K562 (cell line): ENCODE measurements at regions not wholly inside any gene's neighbourhood (a gene's known extent, or its start where the extent isn't known, plus 50 kb on each side); places are given as distances from the start of the nearest gene placed in this dataset.

Source experiments
- ATAC-seq: fragments of 200-7000 bp; cut with Tn5 transposase; 3 replicates; pipeline ENCODE4 v1.9.1; 2020; ENCODE audit warnings: moderate library complexity
- BruUV-seq: library from RNA; stranded (reverse); fragments of 400-500 nt; replicated peaks from 2 replicates; lab custom pipeline; 2021; lab: Mats Ljungman, UMichigan
- CTCF ChIA-PET: fragments of 300-600 bp; formaldehyde crosslinking; extraction: SDS; loops from one replicate; lab custom pipeline; 2021; ENCODE audit warnings: low intra/inter-chr PET ratio; lab: Yijun Ruan, JAX
- POLR2A ChIA-PET: fragments of 300-600, 350-650 bp; sonication (Branson Sonifier 250); formaldehyde crosslinking; extraction: SDS; loops from one replicate; lab custom pipeline; 2021; ENCODE audit warnings: antibody characterized with exemption, inconsistent platforms; lab: Yijun Ruan, JAX
- DNase-seq, 4 experiments: peaks; one replicate each; pipeline versions ENCODE4 v3.0.0 to v3.0.0-alpha.2; 2011 to 2018; ENCODE audit warnings: low spot score in 3 of 4, mixed read lengths in 3 of 4; ENCODE audit errors: extremely low read depth in 1 of 4
- FAIRE-seq: peaks from 2 replicates; lab custom pipeline; 2011; peaks lifted over from hg19 to GRCh38; lab: Jason Lieb, UNC
- H2AFZ ChIP-seq: 2 replicates; pipeline ENCODE4 v1.6.0; 2011; ENCODE audit warnings: low read depth, low read length, control low read depth, inconsistent platforms
- H3K27ac ChIP-seq: fragments of 200-600 bp; 3 replicates; pipeline ENCODE4 v1.8.0; 2011; ENCODE audit warnings: low read depth, mild to moderate bottlenecking, control low read depth, inconsistent platforms, low read length, moderate library complexity, mixed read lengths; ENCODE audit errors: extremely low read depth
- H3K27me3 ChIP-seq, 2 experiments: fragments of 300-600 bp in 1 of 2; 2 replicates in 1 of 2; 3 replicates in 1 of 2; pipeline versions ENCODE4 v1.6.0 to v1.8.0; 2011; ENCODE audit warnings: inconsistent platforms in 2 of 2, low read length in 2 of 2, mild to moderate bottlenecking in 1 of 2, mixed read lengths in 1 of 2, moderate library complexity in 1 of 2; ENCODE audit not compliant: control insufficient read depth in 2 of 2, insufficient read depth in 2 of 2
- H3K36me3 ChIP-seq: fragments of 300-600 bp; 3 replicates; pipeline ENCODE4 v1.8.0; 2011; ENCODE audit warnings: mild to moderate bottlenecking, low read length, inconsistent platforms; ENCODE audit not compliant: control insufficient read depth, insufficient read depth
- H3K4me1 ChIP-seq, 2 experiments: fragments of 200-600 bp in 1 of 2; replicated peaks in 1 of 2; 2 replicates in 1 of 2; 3 replicates in 1 of 2; pipeline versions ENCODE4 v1.5.1 to v1.8.0; 2011; ENCODE audit warnings: inconsistent platforms in 2 of 2, low read length in 2 of 2, mild to moderate bottlenecking in 1 of 2, mixed read lengths in 1 of 2, moderate library complexity in 1 of 2; ENCODE audit not compliant: control insufficient read depth in 2 of 2, insufficient read depth in 2 of 2
- H3K4me2 ChIP-seq: 2 replicates; pipeline ENCODE4 v1.6.1; 2011; ENCODE audit warnings: low read length, control low read depth, inconsistent platforms, mixed read lengths; ENCODE audit not compliant: insufficient read depth
- H3K4me3 ChIP-seq: fragments of 200-600 bp; sonication (generic), shearing (Covaris generic); 2 replicates; pipeline ENCODE4 v1.5.1; 2016; ENCODE audit warnings: control low read depth, inconsistent platforms
- H3K79me2 ChIP-seq: fragments of 200-600 bp; 3 replicates; pipeline ENCODE4 v1.8.0; 2011; ENCODE audit warnings: low read length, inconsistent platforms; ENCODE audit not compliant: control insufficient read depth, insufficient read depth
- H3K9ac ChIP-seq, 2 experiments: 2 replicates each; pipeline versions ENCODE4 v1.6.0 to v1.6.1; 2011; ENCODE audit warnings: low read depth in 2 of 2, low read length in 2 of 2, control low read depth in 1 of 2, inconsistent platforms in 1 of 2, mild to moderate bottlenecking in 1 of 2, mixed read lengths in 1 of 2; ENCODE audit not compliant: insufficient read depth in 1 of 2
- H3K9me1 ChIP-seq: one replicate; pipeline ENCODE4 v1.6.0; 2011; ENCODE audit warnings: inconsistent platforms, mild to moderate bottlenecking, low read length, moderate library complexity; ENCODE audit not compliant: control insufficient read depth, insufficient read depth
- H3K9me3 ChIP-seq: replicated peaks from 2 replicates; pipeline ENCODE4 v1.5.1; 2011; ENCODE audit warnings: low read depth, low read length, inconsistent platforms; ENCODE audit not compliant: control insufficient read depth, insufficient read depth
- H4K20me1 ChIP-seq: replicated peaks from 2 replicates; pipeline ENCODE4 v1.6.1; 2011; ENCODE audit warnings: low read length, inconsistent platforms, mixed read lengths; ENCODE audit not compliant: control insufficient read depth, insufficient read depth
- CEBPG ChIP-seq, 3 experiments: fragments of 200-800 bp in 1 of 3; sonication (Bioruptor generic) in 1 of 3; sonication (generic) in 1 of 3; formaldehyde crosslinking in 1 of 3; IDR thresholded peaks in 2 of 3; conservative IDR thresholded peaks in 1 of 3; 2 replicates each; pipeline versions ENCODE4 v1.6.1 to v1.8.0; 2016 to 2022; ENCODE audit warnings: missing compliant biosample characterization in 2 of 3, missing genetic modification characterization in 2 of 3, mild to moderate bottlenecking in 1 of 3, missing genetic modification reagents in 1 of 3
- ELF1 ChIP-seq: fragments of 200-800 bp; sonication (Bioruptor generic); IDR thresholded peaks from 2 replicates; pipeline ENCODE4 v1.6.1; 2016; ENCODE audit warnings: missing genetic modification characterization, missing compliant biosample characterization
- ID3 ChIP-seq, 2 experiments: fragments of 250-450 bp in 1 of 2; fragments of 450-650 bp in 1 of 2; sonication (Bioruptor Pico) in 1 of 2; IDR thresholded peaks; 2 replicates each; pipeline versions ENCODE4 v1.6.1 to v1.8.0; 2016 to 2021; ENCODE audit warnings: mild to moderate bottlenecking in 2 of 2, moderate library complexity in 2 of 2, missing compliant biosample characterization in 1 of 2, missing genetic modification characterization in 1 of 2
- KAT7 ChIP-seq: sonication (generic); formaldehyde crosslinking; IDR thresholded peaks from 2 replicates; pipeline ENCODE4 v1.8.0; 2022; ENCODE audit warnings: missing genetic modification reagents, mild to moderate bottlenecking, borderline replicate concordance
- KDM5B ChIP-seq: fragments of 200-600 bp; sonication (generic); IDR thresholded peaks from 2 replicates; pipeline ENCODE4 v1.6.1; 2012; ENCODE audit warnings: low read depth, mild to moderate bottlenecking, moderate library complexity, low read length, control low read depth, inconsistent platforms; ENCODE audit not compliant: insufficient replicate concordance
- LCOR ChIP-seq: sonication (generic); formaldehyde crosslinking; IDR thresholded peaks from 2 replicates; pipeline ENCODE4 v1.8.0; 2022; ENCODE audit warnings: mild to moderate bottlenecking, missing genetic modification reagents
- MTA2 ChIP-seq: fragments of 450-650 bp; IDR thresholded peaks from 2 replicates; pipeline ENCODE4 v1.6.1; 2016; ENCODE audit warnings: low read depth
- PTTG1 ChIP-seq: fragments of 450-650 bp; IDR thresholded peaks from 2 replicates; pipeline ENCODE4 v1.6.1; 2016; ENCODE audit warnings: low read depth, mild to moderate bottlenecking, missing genetic modification characterization, missing compliant biosample characterization
- ZNF589 ChIP-seq: fragments of 200-800 bp; sonication (Bioruptor generic); IDR thresholded peaks from 2 replicates; pipeline ENCODE4 v1.6.1; 2016; ENCODE audit warnings: low read depth, missing genetic modification characterization, missing compliant biosample characterization
- ZNF699 ChIP-seq: fragments of 250-450 bp; sonication (Bioruptor Pico); IDR thresholded peaks from 2 replicates; pipeline ENCODE4 v1.8.0; 2021; ENCODE audit warnings: mild to moderate bottlenecking, moderate library complexity; ENCODE audit not compliant: insufficient replicate concordance
- ZNF717 ChIP-seq: fragments of 250-450 bp; sonication (Bioruptor Pico); IDR thresholded peaks from 2 replicates; pipeline ENCODE4 v1.5.0; 2021
- ZNF764 ChIP-seq: fragments of 250-450 bp; sonication (Bioruptor Pico); IDR thresholded peaks from 2 replicates; pipeline ENCODE4 v1.4.0; 2020; ENCODE audit warnings: low read depth, mild to moderate bottlenecking, moderate library complexity
- ZNF79 ChIP-seq: fragments of 250-450 bp; sonication (Bioruptor Pico); IDR thresholded peaks from 2 replicates; pipeline ENCODE4 v1.4.0; 2020; ENCODE audit warnings: low read depth, mild to moderate bottlenecking, moderate library complexity
- WGBS: fragments of 100-300 bp; shearing (Covaris generic); methylation state at CpG from one replicate; pipeline ENCODE4 v1.1.6; 2016; ENCODE audit warnings: low coverage, mixed read lengths; ENCODE audit not compliant: insufficient coverage; ENCODE audit errors: missing lambda C conversion rate; 5-methylcytosine and 5-hydroxymethylcytosine counted together
- in situ Hi-C: fragments of 300-500 bp; cut with MboI; formaldehyde crosslinking; loops from 4 replicates; pipeline ENCODE4 v1.15.0; 2018; ENCODE audit warnings: inconsistent platforms, mixed read lengths
- intact Hi-C: fragments of 100-400 bp; cut with micrococcal nuclease; formaldehyde crosslinking; loops from 2 replicates; pipeline ENCODE4 v1.14.2; 2022

- Histone ChIP-seq H3K9me1 (no peaks in the 10 kb centered on the region), H3K9ac (no peak overlapping the region), H3K27ac (no peak overlapping the region), H3K27me3 (no peaks in the 10 kb centered on the region), H3K4me3 (no peak overlapping the region), H4K20me1 (no peaks in the 10 kb centered on the region), H3K4me1 (no peaks in the 10 kb centered on the region), H3K36me3 (no peaks in the 10 kb centered on the region), H3K79me2 (no peaks in the 10 kb centered on the region), H3K9me3 (no peaks in the 10 kb centered on the region), H2AFZ (no peak overlapping the region), H3K4me2 (no peak overlapping the region)
- no peak for DNase-seq
- ChIA-PET CTCF (no interaction called here), POLR2A (no interaction called here)
- in situ Hi-C loops = no loop called here
- no peak for ATAC-seq
- intact Hi-C loops = no loop called here
- no TSS peak for BruUV-seq
- TF ChIP-seq ID3 (CRISPR knock-in tag; IDR thresholded peaks at IDR 0.05) = no peak
- TF ChIP-seq ID3 (tag; IDR thresholded peaks at IDR 0.05) = no peak
- TF ChIP-seq PTTG1 (tag) = no peak
- TF ChIP-seq KDM5B = no peak
- no peak for TF ChIP-seq CEBPG (CRISPR knock-in tag; IDR thresholded peaks at IDR 0.05)
- TF ChIP-seq CEBPG (tag; conservative IDR thresholded peaks at IDR 0.05 in 1 of 2, IDR thresholded peaks at IDR 0.05 in 1 of 2) = no peak
- no peak for TF ChIP-seq ELF1 (tag)
- TF ChIP-seq KAT7 (CRISPR knock-in tag) = no peak
- TF ChIP-seq ZNF764 (CRISPR knock-in tag) = no peak
- no peak for TF ChIP-seq MTA2
- TF ChIP-seq ZNF717 = no peak
- TF ChIP-seq ZNF589 (CRISPR knock-in tag) = no peak
- TF ChIP-seq ZNF79 = no peak
- no peak for TF ChIP-seq LCOR (CRISPR knock-in tag)
- no peak for TF ChIP-seq ZNF699
- 2% methylated on average over 6 of the region's 6 CpGs for WGBS
- FAIRE-seq = no peak
These were observed 236.0 kb upstream of the ZNF462 start for GRCh38 chr9:106626936-106627335.
